Stomach (tissue), 4 donors: ENCODE measurements at regions not wholly inside any gene's neighbourhood (a gene's known extent, or its start where the extent isn't known, plus 50 kb on each side); places are given as distances from the start of the nearest gene placed in this dataset.

Source experiments
- POLR2A ChIP-seq, 4 donors: fragments of 450-650 bp; IDR thresholded peaks; one replicate each; pipeline ENCODE4 v1.6.1; 2016; ENCODE audit warnings: antibody characterized with exemption in 4 of 4, control low read depth in 2 of 4, mild to moderate bottlenecking in 1 of 4, moderate library complexity in 1 of 4
- TF ChIP-seq, protein P1 (sequence below), 7 experiments: fragments of 450-650 bp in 4 of 7; fragments of 200-600 bp in 3 of 7; sonication (generic) in 3 of 7; IDR thresholded peaks; one replicate each; pipeline ENCODE4 v1.5.1; 2016 to 2019; ENCODE audit warnings: antibody characterized with exemption in 7 of 7, control low read depth in 2 of 7, mild to moderate bottlenecking in 1 of 7

DNA sequence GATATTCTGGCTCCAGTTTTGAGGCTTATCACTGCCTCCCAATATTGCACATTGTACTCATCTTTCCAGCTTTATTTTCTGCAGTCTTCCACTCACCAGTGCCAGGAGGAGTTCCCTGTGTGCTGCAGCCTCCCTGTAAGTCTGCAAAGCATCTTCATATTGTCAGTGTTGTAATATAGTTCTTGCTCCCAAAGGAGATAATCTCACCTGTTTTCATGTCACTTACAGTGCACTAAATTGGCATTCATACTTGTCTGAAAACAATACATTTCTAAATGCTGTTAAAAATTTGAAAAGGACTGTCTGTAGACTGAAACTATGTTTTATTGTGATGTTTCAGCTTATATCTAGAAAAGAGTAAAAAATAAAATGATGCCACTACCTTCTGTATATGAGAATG is 146.8 kb upstream of the TMTC1 start:
- TF ChIP-seq POLR2A (IDR thresholded peaks at IDR 0.05) = no peak
- TF ChIP-seq, protein P1, sequence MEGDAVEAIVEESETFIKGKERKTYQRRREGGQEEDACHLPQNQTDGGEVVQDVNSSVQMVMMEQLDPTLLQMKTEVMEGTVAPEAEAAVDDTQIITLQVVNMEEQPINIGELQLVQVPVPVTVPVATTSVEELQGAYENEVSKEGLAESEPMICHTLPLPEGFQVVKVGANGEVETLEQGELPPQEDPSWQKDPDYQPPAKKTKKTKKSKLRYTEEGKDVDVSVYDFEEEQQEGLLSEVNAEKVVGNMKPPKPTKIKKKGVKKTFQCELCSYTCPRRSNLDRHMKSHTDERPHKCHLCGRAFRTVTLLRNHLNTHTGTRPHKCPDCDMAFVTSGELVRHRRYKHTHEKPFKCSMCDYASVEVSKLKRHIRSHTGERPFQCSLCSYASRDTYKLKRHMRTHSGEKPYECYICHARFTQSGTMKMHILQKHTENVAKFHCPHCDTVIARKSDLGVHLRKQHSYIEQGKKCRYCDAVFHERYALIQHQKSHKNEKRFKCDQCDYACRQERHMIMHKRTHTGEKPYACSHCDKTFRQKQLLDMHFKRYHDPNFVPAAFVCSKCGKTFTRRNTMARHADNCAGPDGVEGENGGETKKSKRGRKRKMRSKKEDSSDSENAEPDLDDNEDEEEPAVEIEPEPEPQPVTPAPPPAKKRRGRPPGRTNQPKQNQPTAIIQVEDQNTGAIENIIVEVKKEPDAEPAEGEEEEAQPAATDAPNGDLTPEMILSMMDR (IDR thresholded peaks at IDR 0.05) = no peak
